SU-DHL-6 (cell line): ENCODE measurements at regions not wholly inside any gene's neighbourhood (a gene's known extent, or its start where the extent isn't known, plus 50 kb on each side); places are given as distances from the start of the nearest gene placed in this dataset.

ENCODE experiments used
- CTCF ChIP-seq: fragments of 200-600 bp; sonication (generic); IDR thresholded peaks from one replicate; pipeline ENCODE4 v1.5.1; 2017; ENCODE audit warnings: antibody characterized with exemption, mild to moderate bottlenecking, low read length, moderate library complexity; ENCODE audit not compliant: insufficient read depth, poor library complexity, severe bottlenecking
- EZH2phosphoT487 ChIP-seq: fragments of 200-600 bp; sonication (generic), shearing (Covaris generic); conservative IDR thresholded peaks from 2 replicates; pipeline ENCODE4 v1.6.1; 2018; ENCODE audit warnings: mild to moderate bottlenecking, antibody characterized with exemption, low read length, moderate library complexity, mixed read lengths

GRCh38 chr14:85752175-85752574 lies 222.2 kb downstream of the FLRT2 start:
- TF ChIP-seq CTCF, result no peak
- no peak for TF ChIP-seq EZH2phosphoT487
